SU-DHL-6 (cell line): ENCODE measurements at regions not wholly inside any gene's neighbourhood (a gene's known extent, or its start where the extent isn't known, plus 50 kb on each side); places are given as distances from the start of the nearest gene placed in this dataset.
"Not testable (repeated sequence)": the region's sequence is repeated elsewhere in the genome, so short reads cannot be mapped to it uniquely, and the experiment has no call there.

Experiments used
- EZH2phosphoT487 ChIP-seq: fragments of 200-600 bp; sonication (generic), shearing (Covaris generic); conservative IDR thresholded peaks from 2 replicates; pipeline ENCODE4 v1.6.1; 2018; ENCODE audit warnings: mild to moderate bottlenecking, antibody characterized with exemption, low read length, moderate library complexity, mixed read lengths
- TF ChIP-seq, protein P1 (sequence below): fragments of 200-600 bp; sonication (generic); IDR thresholded peaks from one replicate; pipeline ENCODE4 v1.5.1; 2017; ENCODE audit warnings: antibody characterized with exemption, mild to moderate bottlenecking, low read length, moderate library complexity; ENCODE audit not compliant: insufficient read depth, poor library complexity, severe bottlenecking

DNA sequence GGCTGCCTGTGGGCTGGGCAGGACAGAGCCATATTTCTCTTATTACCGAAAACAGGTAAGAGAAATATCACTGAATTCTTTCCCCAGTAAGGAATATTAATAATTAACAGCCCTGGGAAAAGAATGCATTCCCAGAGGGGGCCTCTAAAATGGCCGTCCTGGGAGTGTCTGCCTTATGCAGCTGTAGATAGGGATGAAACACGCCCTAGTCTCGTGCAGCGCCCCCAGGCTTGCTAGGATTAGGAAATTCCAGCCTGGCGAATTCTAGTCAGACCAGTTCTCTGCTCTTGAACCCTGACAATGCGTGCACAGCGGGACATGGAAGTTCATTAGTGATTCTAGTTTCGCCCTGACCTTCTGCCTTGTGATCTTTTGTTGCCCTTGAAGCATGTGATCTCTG lies 104.1 kb upstream of the HCCS start:
- TF ChIP-seq, protein P1, sequence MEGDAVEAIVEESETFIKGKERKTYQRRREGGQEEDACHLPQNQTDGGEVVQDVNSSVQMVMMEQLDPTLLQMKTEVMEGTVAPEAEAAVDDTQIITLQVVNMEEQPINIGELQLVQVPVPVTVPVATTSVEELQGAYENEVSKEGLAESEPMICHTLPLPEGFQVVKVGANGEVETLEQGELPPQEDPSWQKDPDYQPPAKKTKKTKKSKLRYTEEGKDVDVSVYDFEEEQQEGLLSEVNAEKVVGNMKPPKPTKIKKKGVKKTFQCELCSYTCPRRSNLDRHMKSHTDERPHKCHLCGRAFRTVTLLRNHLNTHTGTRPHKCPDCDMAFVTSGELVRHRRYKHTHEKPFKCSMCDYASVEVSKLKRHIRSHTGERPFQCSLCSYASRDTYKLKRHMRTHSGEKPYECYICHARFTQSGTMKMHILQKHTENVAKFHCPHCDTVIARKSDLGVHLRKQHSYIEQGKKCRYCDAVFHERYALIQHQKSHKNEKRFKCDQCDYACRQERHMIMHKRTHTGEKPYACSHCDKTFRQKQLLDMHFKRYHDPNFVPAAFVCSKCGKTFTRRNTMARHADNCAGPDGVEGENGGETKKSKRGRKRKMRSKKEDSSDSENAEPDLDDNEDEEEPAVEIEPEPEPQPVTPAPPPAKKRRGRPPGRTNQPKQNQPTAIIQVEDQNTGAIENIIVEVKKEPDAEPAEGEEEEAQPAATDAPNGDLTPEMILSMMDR: not testable (repeated sequence)
- not testable (repeated sequence) for TF ChIP-seq EZH2phosphoT487
